H9 (cell line): ENCODE measurements at regions not wholly inside any gene's neighbourhood (a gene's known extent, or its start where the extent isn't known, plus 50 kb on each side); places are given as distances from the start of the nearest gene placed in this dataset.

Experiments used
- DNase-seq: peaks from one replicate; pipeline ENCODE4 v3.0.0-alpha.2; 2017
- H2AFZ ChIP-seq: one replicate; pipeline ENCODE4 v1.6.1; 2013; ENCODE audit warnings: mild to moderate bottlenecking, low read length, control low read depth, moderate library complexity
- H2AK5ac ChIP-seq: 2 replicates; pipeline ENCODE4 v1.6.1; 2013; ENCODE audit warnings: low read length, control low read depth, mixed read lengths; ENCODE audit not compliant: insufficient read length
- H2BK120ac ChIP-seq: one replicate; pipeline ENCODE4 v1.6.1; 2013; ENCODE audit warnings: low read depth, mild to moderate bottlenecking, low read length, control low read depth, inconsistent platforms; ENCODE audit not compliant: poor library complexity, severe bottlenecking
- H2BK12ac ChIP-seq: 2 replicates; pipeline ENCODE4 v1.6.1; 2013; ENCODE audit warnings: low read length, control low read depth, mixed read lengths, low read depth; ENCODE audit not compliant: insufficient read length
- H2BK15ac ChIP-seq: 2 replicates; pipeline ENCODE4 v1.6.1; 2013; ENCODE audit warnings: low read depth, low read length, control low read depth
- H2BK20ac ChIP-seq: one replicate; pipeline ENCODE4 v1.6.1; 2013; ENCODE audit warnings: low read depth, mild to moderate bottlenecking, low read length, control low read depth, inconsistent platforms; ENCODE audit not compliant: poor library complexity, severe bottlenecking
- H2BK5ac ChIP-seq: 2 replicates; pipeline ENCODE4 v1.6.1; 2013; ENCODE audit warnings: low read length, control low read depth, mixed read lengths; ENCODE audit not compliant: insufficient read length
- H3K14ac ChIP-seq: 2 replicates; pipeline ENCODE4 v1.6.1; 2013; ENCODE audit warnings: low read length, control low read depth; ENCODE audit not compliant: insufficient read depth
- H3K18ac ChIP-seq: 2 replicates; pipeline ENCODE4 v1.6.1; 2013; ENCODE audit warnings: low read depth, mild to moderate bottlenecking, mixed read lengths, low read length, control low read depth; ENCODE audit not compliant: insufficient read length
- H3K23ac ChIP-seq: 2 replicates; pipeline ENCODE4 v1.6.1; 2013; ENCODE audit warnings: low read length, control low read depth, mixed read lengths, low read depth; ENCODE audit not compliant: insufficient read length
- H3K23me2 ChIP-seq: 2 replicates; pipeline ENCODE4 v1.6.1; 2013; ENCODE audit warnings: low read depth, mild to moderate bottlenecking, mixed read lengths, low read length, control low read depth; ENCODE audit not compliant: insufficient read length, poor library complexity, severe bottlenecking
- H3K27ac ChIP-seq: 2 replicates; pipeline ENCODE4 v1.5.1; 2013; ENCODE audit warnings: low read length, control low read depth, mixed read lengths, low read depth; ENCODE audit not compliant: insufficient read length
- H3K27me3 ChIP-seq: 2 replicates; pipeline ENCODE4 v1.6.1; 2013; ENCODE audit warnings: low read length, control low read depth, inconsistent platforms; ENCODE audit not compliant: insufficient read depth
- H3K4ac ChIP-seq: 2 replicates; pipeline ENCODE4 v1.6.1; 2013; ENCODE audit warnings: low read depth, mild to moderate bottlenecking, control low read depth, inconsistent platforms, low read length, moderate library complexity
- H3K4me1 ChIP-seq: 2 replicates; pipeline ENCODE4 v1.6.1; 2013; ENCODE audit warnings: low read length, control low read depth, inconsistent platforms; ENCODE audit not compliant: insufficient read depth
- H3K4me2 ChIP-seq: 2 replicates; pipeline ENCODE4 v1.6.1; 2013; ENCODE audit warnings: low read length, control low read depth, mixed read lengths; ENCODE audit not compliant: insufficient read length, insufficient read depth
- H3K56ac ChIP-seq: 2 replicates; pipeline ENCODE4 v1.6.1; 2013; ENCODE audit warnings: low read depth, mild to moderate bottlenecking, mixed read lengths, low read length, control low read depth; ENCODE audit not compliant: insufficient read length
- H3K79me1 ChIP-seq: 2 replicates; pipeline ENCODE4 v1.6.1; 2013; ENCODE audit warnings: low read depth, mild to moderate bottlenecking, moderate library complexity, low read length, control low read depth, inconsistent platforms; ENCODE audit not compliant: insufficient read depth, poor library complexity, severe bottlenecking
- H3K79me2 ChIP-seq: 2 replicates; pipeline ENCODE4 v1.6.1; 2013; ENCODE audit warnings: low read length, control low read depth, inconsistent platforms; ENCODE audit not compliant: insufficient read depth
- H3K9ac ChIP-seq: 2 replicates; pipeline ENCODE4 v1.6.1; 2013; ENCODE audit warnings: low read length, control low read depth, mixed read lengths; ENCODE audit not compliant: insufficient read length; ENCODE audit errors: extremely low read depth
- H3K9me3 ChIP-seq: one replicate; pipeline ENCODE4 v1.6.1; 2013; ENCODE audit warnings: low read depth, low read length, inconsistent platforms; ENCODE audit not compliant: control insufficient read depth
- H3T11ph ChIP-seq: one replicate; pipeline ENCODE4 v1.6.1; 2013; ENCODE audit warnings: mild to moderate bottlenecking, low read length, control low read depth, inconsistent platforms
- H4K20me1 ChIP-seq: one replicate; pipeline ENCODE4 v1.6.1; 2013; ENCODE audit not compliant: control insufficient read depth, insufficient read length, insufficient read depth
- H4K5ac ChIP-seq: 2 replicates; pipeline ENCODE4 v1.6.1; 2013; ENCODE audit warnings: low read depth, mild to moderate bottlenecking, mixed read lengths, low read length, control low read depth; ENCODE audit not compliant: insufficient read length
- H4K8ac ChIP-seq: replicated peaks from 2 replicates; pipeline ENCODE4 v1.6.1; 2013; ENCODE audit warnings: low read length, control low read depth, mixed read lengths, low read depth; ENCODE audit not compliant: insufficient read length
- H4K91ac ChIP-seq: 2 replicates; pipeline ENCODE4 v1.6.1; 2013; ENCODE audit warnings: low read depth, mild to moderate bottlenecking, moderate library complexity, mixed read lengths, low read length, control low read depth; ENCODE audit not compliant: insufficient read length
- H3K27ac Mint-ChIP-seq, 3 experiments: 2 replicates in 2 of 3; 3 replicates in 1 of 3; pipeline ENCODE4 v1.8.0; 2020 to 2021; ENCODE audit warnings: mixed read lengths in 3 of 3, mild to moderate bottlenecking in 1 of 3, moderate library complexity in 1 of 3
- H3K27me3 Mint-ChIP-seq: 2 replicates; pipeline ENCODE4 v1.8.0; 2021; ENCODE audit warnings: low read depth, mild to moderate bottlenecking, moderate library complexity, mixed read lengths
- H3K36me3 Mint-ChIP-seq, 3 experiments: 2 replicates in 2 of 3; 3 replicates in 1 of 3; pipeline ENCODE4 v1.8.0; 2020 to 2021; ENCODE audit warnings: low read depth in 3 of 3, mixed read lengths in 3 of 3; ENCODE audit not compliant: insufficient read depth in 1 of 3
- H3K4me1 Mint-ChIP-seq, 2 experiments: 2 replicates each; pipeline ENCODE4 v1.8.0; 2020; ENCODE audit warnings: mixed read lengths in 2 of 2
- H3K4me3 Mint-ChIP-seq, 2 experiments: 2 replicates in 1 of 2; 3 replicates in 1 of 2; pipeline ENCODE4 v1.8.0; 2020 to 2021; ENCODE audit warnings: mild to moderate bottlenecking in 2 of 2, mixed read lengths in 2 of 2, moderate library complexity in 1 of 2
- H3K9me3 Mint-ChIP-seq, 2 experiments: 2 replicates in 1 of 2; 3 replicates in 1 of 2; pipeline ENCODE4 v1.8.0; 2020; ENCODE audit warnings: mild to moderate bottlenecking in 2 of 2, mixed read lengths in 2 of 2, moderate library complexity in 1 of 2
- CTCF ChIP-seq: fragments of 200-600 bp; sonication (generic); conservative IDR thresholded peaks from 3 replicates; pipeline ENCODE4 v1.8.0; 2021; ENCODE audit warnings: antibody characterized with exemption, mild to moderate bottlenecking
- WGBS: extraction: QIAGEN DNeasy Blood & Tissue Kit; methylation state at CpG from one replicate; pipeline ENCODE4 v1.1.7; 2013; ENCODE audit warnings: missing lambda C conversion rate, low lambda C conversion rate, mixed read lengths; ENCODE audit not compliant: insufficient read length; ENCODE audit errors: extremely low coverage; 5-methylcytosine and 5-hydroxymethylcytosine counted together

- H3K4me1 ChIP-seq, result no peaks in the 10 kb centered on the region
- H3K79me2 ChIP-seq, result no peaks in the 10 kb centered on the region
- H4K20me1 ChIP-seq, result no peaks in the 10 kb centered on the region
- peaks cover 0 to 10% (median 2%) of the 10 kb centered on the region in 3 experiments; a peak in 2 of 7 replicates for H3K36me3 Mint-ChIP-seq
- no CpG with 5 or more reads among the region's 2 CpGs for WGBS
- no peaks in the 10 kb centered on the region for H3K4me1 Mint-ChIP-seq
- H3K27ac Mint-ChIP-seq, result no peak overlapping the region
- no peak overlapping the region for H3K14ac ChIP-seq
- no peak overlapping the region for H2BK120ac ChIP-seq
- no peaks in the 10 kb centered on the region for H3K79me1 ChIP-seq
- no peak for TF ChIP-seq CTCF
- H2BK20ac ChIP-seq, result no peak overlapping the region
- no peaks in the 10 kb centered on the region for H3K23me2 ChIP-seq
- H2BK15ac ChIP-seq, result no peak overlapping the region
- no peak overlapping the region for H3K4me3 Mint-ChIP-seq
- H3K4ac ChIP-seq, result no peak overlapping the region
- no peak overlapping the region for H3K56ac ChIP-seq
- no peak overlapping the region for H4K5ac ChIP-seq
- no peak overlapping the region for H3K27ac ChIP-seq
- no peak for DNase-seq
- H2BK5ac ChIP-seq, result no peak overlapping the region
- no peak overlapping the region for H3T11ph ChIP-seq
- H3K4me2 ChIP-seq, result no peak overlapping the region
- no peak overlapping the region for H4K8ac ChIP-seq
- no peak overlapping the region for H3K18ac ChIP-seq
- no peaks in the 10 kb centered on the region for H3K9me3 ChIP-seq
- H3K23ac ChIP-seq, result no peak overlapping the region
- H2AFZ ChIP-seq, result no peak overlapping the region
- H3K9me3 Mint-ChIP-seq, result peaks cover 7 to 13% of the 10 kb centered on the region in 2 experiments; a peak in 4 of 5 replicates
- H2BK12ac ChIP-seq, result no peak overlapping the region
- H3K9ac ChIP-seq, result no peak overlapping the region
- H2AK5ac ChIP-seq, result no peak overlapping the region
- no peak overlapping the region for H4K91ac ChIP-seq
- no peaks in the 10 kb centered on the region for H3K27me3 Mint-ChIP-seq
- no peaks in the 10 kb centered on the region for H3K27me3 ChIP-seq
Observed at GRCh38 chr5:24999732-25000131, 355.0 kb upstream of the CDH10 start.
